Neutrophil (primary cell): ENCODE measurements at regions not wholly inside any gene's neighbourhood (a gene's known extent, or its start where the extent isn't known, plus 50 kb on each side); places are given as distances from the start of the nearest gene placed in this dataset.

Experiments used
- H3K27ac ChIP-seq: fragments of 200-600 bp; sonication (generic); 2 replicates; pipeline ENCODE4 v1.5.1; 2016; ENCODE audit warnings: mild to moderate bottlenecking, moderate library complexity
- H3K27me3 ChIP-seq: fragments of 200-600 bp; sonication (generic); 2 replicates; pipeline ENCODE4 v1.6.0; 2016; ENCODE audit warnings: mild to moderate bottlenecking
- H3K36me3 ChIP-seq: fragments of 200-600 bp; sonication (generic); 2 replicates; pipeline ENCODE4 v1.5.1; 2017
- H3K4me1 ChIP-seq, 2 experiments: fragments of 200-600 bp in 1 of 2; sonication (generic) in 1 of 2; 1 replicate in 1 of 2; 2 replicates in 1 of 2; pipeline versions ENCODE4 v1.5.1 to v1.6.1; 2013 to 2016; ENCODE audit warnings: low read depth in 1 of 2, low read length in 1 of 2, mild to moderate bottlenecking in 1 of 2, moderate library complexity in 1 of 2; ENCODE audit not compliant: control insufficient read depth in 1 of 2, insufficient read depth in 1 of 2
- H3K4me3 ChIP-seq, 2 experiments: fragments of 200-600 bp in 1 of 2; sonication (generic) in 1 of 2; 1 replicate in 1 of 2; 2 replicates in 1 of 2; pipeline ENCODE4 v1.5.1; 2013 to 2016; ENCODE audit warnings: low read depth in 1 of 2, low read length in 1 of 2, mild to moderate bottlenecking in 1 of 2, moderate library complexity in 1 of 2
- H3K9me3 ChIP-seq: fragments of 200-600 bp; sonication (generic); 2 replicates; pipeline ENCODE4 v1.5.1; 2016
- CTCF ChIP-seq: fragments of 200-600 bp; sonication (generic); IDR thresholded peaks from 2 replicates; pipeline ENCODE4 v1.5.1; 2016; ENCODE audit warnings: antibody characterized with exemption

DNA sequence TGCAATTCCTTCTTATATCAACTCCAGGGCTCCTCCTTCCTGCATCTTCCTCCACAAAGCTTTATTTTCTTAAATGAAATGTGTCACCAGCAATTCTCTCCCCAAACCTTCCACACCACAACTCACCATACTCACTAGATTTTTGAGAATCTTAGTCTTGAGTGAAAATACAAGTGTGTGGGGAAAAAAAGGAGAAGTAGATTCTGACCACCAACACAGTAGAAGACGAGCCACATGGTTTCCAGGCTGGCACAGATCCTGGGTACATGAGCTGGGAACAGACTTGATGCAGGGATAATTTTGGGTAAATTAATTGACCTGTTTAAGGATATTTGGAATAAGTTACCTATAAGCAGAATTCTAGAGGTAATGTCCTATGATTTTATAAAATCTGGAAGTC lies 72.8 kb upstream of the KCNJ15 start:
- H3K27me3 ChIP-seq = no peaks in the 10 kb centered on the region
- no peaks in the 10 kb centered on the region for H3K9me3 ChIP-seq
- H3K27ac ChIP-seq = no peak overlapping the region
- no peak for TF ChIP-seq CTCF
- H3K36me3 ChIP-seq = no peaks in the 10 kb centered on the region
- H3K4me1 ChIP-seq = no peaks in the 10 kb centered on the region
- no peak overlapping the region for H3K4me3 ChIP-seq

DNA sequence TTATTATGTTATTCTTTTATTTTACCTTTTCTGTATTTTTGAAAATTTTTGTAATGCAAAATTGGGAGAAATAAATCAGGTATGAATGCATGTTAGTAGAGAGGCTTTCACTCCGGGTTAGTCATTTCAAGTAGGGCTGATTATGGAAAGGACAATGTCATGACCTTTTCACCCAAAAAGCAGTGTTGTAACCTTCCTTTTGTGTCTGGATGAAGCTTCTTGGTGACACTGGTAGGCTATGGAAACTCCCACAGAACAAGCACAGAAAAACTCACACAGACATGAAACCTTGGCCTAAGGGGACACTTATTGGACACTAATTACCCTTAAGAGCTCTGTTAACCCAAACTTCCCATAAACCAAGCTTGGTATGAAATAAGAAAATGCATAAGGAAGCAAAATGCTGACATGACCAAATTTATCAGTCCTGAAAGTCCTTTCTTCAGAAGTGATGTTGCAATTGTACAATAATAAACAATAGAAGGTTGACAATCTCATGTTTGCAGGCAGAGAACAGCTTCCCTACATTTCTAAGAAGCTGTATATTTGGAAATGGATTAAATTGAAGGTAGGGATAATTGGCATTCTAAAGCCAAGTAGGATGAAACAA lies 70.0 kb upstream of the KCNJ15 start:
- H3K4me1 ChIP-seq = no peaks in the 10 kb centered on the region
- TF ChIP-seq CTCF = no peak

GRCh38 chr21:38188037-38188436 lies 68.8 kb upstream of the KCNJ15 start:
- H3K27me3 ChIP-seq = no peaks in the 10 kb centered on the region
- no peaks in the 10 kb centered on the region for H3K9me3 ChIP-seq
- no peak overlapping the region for H3K4me3 ChIP-seq
- no peaks in the 10 kb centered on the region for H3K36me3 ChIP-seq
- TF ChIP-seq CTCF = no peak
- H3K4me1 ChIP-seq = no peaks in the 10 kb centered on the region
- H3K27ac ChIP-seq = no peak overlapping the region

More for the DNA sequence above, 70.0 kb upstream of the KCNJ15 start:
- Histone ChIP-seq H3K27ac (no peak overlapping the region), H3K36me3 (no peaks in the 10 kb centered on the region), H3K27me3 (no peaks in the 10 kb centered on the region), H3K9me3 (no peaks in the 10 kb centered on the region), H3K4me3 (no peak overlapping the region)

GRCh38 chr21:38196036-38196435 lies 60.8 kb upstream of the KCNJ15 start:
- Histone ChIP-seq H3K36me3 (no peaks in the 10 kb centered on the region), H3K27ac (no peak overlapping the region), H3K9me3 (no peaks in the 10 kb centered on the region), H3K4me1 (peaks cover 4% of the 10 kb centered on the region in 2 experiments), H3K27me3 (no peaks in the 10 kb centered on the region), H3K4me3 (no peak overlapping the region)
- no peak for TF ChIP-seq CTCF

GRCh38 chr21:38202811-38203210 lies 54.0 kb upstream of the KCNJ15 start:
- peaks cover 21% of the 10 kb centered on the region in 2 experiments for H3K4me1 ChIP-seq
- H3K27ac ChIP-seq = no peak overlapping the region
- no peaks in the 10 kb centered on the region for H3K9me3 ChIP-seq
- no peaks in the 10 kb centered on the region for H3K36me3 ChIP-seq
- H3K27me3 ChIP-seq = no peaks in the 10 kb centered on the region
- H3K4me3 ChIP-seq = no peak overlapping the region
- no peak for TF ChIP-seq CTCF
